AG08396 (cell line): ENCODE measurements at regions not wholly inside any gene's neighbourhood (a gene's known extent, or its start where the extent isn't known, plus 50 kb on each side); places are given as distances from the start of the nearest gene placed in this dataset.

Experiments used
- DNase-seq: peaks from one replicate; pipeline ENCODE4 v3.0.0; 2012; ENCODE audit warnings: low spot score, mixed read lengths

DNA sequence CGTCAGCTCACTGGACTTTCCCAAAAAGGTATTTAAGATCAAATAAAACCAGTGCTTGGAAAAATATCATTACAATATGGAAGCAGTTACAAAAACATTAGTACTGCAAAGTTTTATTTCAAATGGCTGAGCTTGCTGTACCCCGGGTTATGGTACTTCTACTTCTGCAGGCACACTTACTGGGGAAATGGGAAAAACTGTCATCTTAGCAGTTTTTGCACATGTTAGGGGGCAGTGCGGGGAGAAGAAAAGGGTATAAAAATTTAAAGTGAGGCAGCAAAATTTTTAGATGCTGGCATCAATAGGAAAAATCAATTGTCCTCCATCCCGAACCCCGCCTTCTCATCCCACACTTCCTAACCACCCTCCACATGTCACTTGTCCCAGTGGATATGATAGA is 133.4 kb downstream of the ATG4C start:
- no peak for DNase-seq

DNA sequence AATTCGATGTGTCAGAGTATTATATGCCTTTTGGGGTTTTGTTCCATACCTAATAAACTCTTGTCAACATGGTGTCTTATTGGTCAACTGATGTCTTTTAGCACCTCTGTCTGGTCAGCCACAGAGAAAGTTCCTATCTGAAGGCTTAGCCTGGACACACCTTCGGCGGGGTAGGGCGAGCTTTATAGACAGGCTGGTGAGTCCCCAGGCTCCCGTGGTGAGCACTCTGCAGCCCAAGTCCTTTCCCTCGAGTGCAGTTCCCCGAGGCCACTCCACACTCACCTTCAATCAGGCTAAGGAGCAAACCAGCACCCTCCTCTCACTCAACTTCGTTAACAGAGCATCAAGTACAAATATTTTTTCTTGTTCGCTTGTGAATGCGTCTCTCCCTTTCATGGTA is 133.9 kb downstream of the ATG4C start:
- DNase-seq = no peak

DNA sequence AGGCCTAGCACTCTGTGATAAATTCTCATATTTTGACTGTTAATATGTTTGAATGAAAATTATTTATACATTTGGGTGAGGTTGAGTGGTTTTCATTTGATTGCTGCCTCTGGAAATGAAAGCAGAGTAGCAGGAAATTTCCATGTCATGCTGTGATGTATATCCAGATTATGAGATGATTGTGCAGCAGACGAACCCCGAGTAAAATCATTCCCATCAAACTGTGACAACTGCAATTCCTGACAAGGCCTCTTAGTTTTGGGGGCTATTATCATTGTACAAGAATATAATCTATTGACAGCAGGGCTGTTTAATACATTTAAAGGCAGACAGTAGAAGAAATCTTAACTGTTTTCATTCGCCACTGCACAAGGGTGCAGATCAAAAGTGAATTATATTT is 134.8 kb downstream of the ATG4C start:
- DNase-seq = no peak

DNA sequence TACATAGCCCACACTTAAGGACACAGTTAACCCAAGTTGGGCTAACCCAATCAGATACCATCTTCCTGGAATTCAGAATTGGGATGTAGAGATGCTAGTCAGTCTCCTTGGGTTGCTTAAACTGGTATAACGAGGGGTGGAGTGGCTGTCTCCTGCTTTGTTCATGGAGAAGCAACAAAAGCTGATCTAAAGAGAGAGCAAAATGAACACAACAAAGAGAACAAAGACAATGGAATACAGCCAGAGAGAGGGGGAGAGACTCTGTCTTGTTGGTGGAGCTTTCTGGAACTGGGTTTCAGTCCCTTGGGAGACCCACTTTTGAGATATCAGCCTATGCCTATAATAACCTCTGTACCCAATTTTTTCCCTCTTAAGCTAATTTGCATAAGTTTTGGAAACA is 138.1 kb downstream of the ATG4C start:
- no peak for DNase-seq

DNA sequence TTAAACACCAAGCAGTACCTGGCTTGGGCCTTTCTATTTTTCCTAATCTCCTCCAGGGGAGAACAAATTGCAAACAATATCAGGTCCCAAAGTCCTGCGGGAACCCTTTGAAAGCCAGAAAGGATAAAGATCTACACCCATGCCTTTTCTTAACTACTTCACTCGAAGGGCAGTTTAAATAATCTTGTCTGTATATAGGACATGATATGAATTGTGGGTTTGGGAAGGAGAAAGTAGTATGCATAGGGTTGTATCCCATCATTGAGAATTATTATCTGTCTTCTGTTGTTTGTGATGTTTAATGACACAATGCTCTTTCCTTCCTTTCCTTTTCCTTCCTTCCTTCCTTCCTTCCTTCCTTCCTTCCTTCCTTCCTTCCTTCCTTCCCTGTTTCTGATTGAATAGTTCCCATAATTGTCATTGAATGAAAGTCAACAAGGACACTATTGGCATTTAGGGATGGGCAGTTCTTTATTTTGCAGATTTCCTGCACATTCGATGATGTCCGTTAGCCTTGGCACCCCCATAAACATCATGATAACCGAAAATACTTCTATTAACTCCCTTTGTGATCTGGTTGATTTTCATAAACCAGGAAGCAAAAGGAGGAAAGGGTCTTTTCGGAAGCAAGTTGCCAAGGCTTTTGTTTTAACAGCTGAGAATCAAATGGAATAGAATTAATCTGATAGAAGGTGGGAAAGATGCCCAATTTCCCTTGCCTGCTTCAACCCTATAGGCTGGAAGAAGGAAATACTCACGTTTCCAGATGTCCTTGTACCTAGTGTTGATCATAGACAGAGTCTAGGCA is 141.3 kb downstream of the ATG4C start:
- no peak for DNase-seq

DNA sequence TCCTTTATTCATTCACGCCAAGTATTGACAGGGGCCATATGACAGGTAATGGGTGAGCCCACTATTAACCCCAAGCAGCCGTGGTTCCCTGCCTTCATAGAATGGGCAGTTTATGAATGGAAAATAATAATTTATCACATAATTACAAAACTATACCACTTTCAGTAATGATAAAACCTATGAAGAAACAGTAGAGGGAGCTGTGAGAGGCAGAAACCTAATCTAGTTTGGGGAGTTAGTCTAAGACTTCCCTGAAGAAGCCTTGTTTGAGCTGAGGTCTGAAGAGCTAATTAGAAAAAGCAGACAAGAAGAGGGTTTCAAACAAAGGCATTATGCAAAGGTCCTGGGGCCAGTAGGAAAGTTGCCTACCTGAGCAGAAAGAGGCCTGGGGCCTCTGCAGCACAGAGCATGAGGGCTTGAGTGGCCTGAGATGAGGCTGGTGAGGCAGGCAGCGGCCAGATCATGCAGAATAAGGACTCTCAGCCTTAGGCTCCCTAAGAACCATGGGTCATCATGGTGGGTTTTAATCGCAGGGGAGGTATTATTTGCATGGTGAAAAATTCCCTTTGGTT is 142.8 kb downstream of the ATG4C start:
- DNase-seq = no peak

DNA sequence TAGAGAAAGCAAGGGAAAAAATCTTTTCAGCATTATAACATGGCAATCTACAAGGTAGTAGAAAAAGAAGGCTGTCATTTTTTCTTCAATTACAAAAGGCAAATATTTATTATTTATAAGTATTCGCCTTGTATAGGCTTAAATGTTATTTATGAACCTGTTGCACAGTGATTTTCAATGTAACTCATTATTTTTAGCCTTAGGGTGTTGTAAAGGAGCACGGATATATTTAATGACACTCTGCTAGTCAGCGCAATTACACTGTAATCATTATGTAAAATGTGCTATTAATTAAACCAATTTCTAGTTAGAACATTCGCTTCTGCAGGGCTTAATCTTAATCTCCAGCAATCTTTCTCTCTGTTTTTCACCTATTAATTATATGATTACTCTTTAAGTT is 145.0 kb downstream of the ATG4C start:
- no peak for DNase-seq

DNA sequence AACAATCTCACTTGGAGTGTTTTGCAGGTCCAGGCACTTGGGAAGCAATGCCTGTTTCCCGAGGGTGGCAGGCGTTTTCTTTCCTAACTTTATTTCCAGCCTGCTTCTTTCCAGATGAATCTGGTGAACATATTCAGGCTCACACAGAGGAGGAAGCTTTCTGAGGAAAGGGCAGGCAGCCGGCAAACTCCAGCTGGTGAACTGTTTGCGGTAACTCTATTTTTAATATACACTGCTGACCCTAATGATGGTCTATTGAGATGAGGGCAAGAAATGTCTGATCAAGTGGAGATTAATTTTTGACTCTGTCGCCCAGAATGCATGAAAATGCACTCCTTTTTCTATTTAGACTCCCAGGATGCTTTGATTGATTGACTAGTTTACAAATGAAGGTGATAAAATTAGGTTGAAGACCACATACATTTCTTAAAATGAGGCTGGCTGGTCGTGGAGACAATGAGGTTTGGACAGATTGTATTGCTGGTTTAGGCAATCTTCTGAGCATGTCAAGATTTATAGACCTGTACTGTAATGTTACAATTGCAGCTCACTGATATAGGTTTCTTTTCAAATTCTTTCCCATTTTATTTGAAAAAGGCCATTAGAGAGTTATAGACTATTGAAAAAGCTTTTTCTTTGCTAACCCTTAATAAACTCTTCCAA is 153.8 kb downstream of the ATG4C start:
- no peak for DNase-seq

DNA sequence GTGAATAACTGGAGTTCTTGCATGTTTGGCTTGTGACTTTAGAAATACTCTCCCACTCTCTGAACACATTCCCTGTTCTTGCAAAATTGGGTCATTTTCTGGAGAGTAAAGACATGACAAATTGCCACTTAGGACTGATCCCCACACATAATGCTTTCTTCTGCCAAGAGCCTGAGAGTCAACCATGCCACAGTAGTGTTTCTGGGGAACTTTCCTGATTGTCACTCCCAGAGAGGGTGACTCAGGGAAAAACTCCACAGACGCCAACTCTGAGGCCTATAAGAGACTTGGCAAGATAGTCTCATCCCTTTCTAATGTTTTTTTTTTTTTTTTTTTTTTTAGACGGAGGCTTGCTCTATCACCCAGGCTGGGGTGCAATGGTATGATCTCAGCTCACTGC is 157.8 kb downstream of the ATG4C start:
- DNase-seq = no peak

DNA sequence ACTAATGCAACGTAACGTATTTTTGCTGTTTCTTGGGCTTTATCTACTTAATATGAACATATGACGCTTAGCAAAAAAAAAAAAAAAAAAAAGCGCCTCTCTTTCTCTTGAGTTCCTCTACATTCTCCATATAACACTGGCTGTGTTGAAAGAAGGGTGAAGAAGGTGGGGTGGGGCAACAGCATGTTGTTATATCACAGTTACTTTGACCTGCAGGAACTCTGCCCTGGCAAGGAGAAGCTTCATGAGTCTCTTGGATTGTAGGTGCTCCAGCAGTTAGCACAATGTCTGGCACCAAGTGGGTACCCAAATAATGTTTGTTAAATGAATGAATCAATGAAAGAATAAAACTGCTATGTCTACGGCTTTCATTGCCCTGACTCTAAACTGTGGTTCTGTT is 162.6 kb downstream of the ATG4C start:
- DNase-seq = no peak

DNA sequence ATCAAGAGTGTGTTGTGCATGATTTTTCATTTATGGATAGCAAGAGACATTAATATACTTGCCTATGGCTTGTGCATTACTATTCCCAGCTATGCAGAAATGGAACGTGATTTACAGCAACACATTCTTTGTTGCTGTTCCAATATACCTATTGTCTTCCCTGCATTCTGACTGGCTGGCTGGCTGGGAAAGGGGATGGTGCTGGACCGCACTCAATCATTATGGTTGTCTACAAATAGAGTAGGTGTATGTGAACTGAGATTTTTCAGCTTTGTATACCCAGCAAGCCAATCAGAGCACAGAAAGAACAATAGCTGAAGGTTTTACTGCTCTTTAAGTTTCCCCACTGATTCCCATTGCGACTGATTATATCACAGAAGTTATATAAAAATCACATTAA is 167.5 kb downstream of the ATG4C start:
- no peak for DNase-seq

DNA sequence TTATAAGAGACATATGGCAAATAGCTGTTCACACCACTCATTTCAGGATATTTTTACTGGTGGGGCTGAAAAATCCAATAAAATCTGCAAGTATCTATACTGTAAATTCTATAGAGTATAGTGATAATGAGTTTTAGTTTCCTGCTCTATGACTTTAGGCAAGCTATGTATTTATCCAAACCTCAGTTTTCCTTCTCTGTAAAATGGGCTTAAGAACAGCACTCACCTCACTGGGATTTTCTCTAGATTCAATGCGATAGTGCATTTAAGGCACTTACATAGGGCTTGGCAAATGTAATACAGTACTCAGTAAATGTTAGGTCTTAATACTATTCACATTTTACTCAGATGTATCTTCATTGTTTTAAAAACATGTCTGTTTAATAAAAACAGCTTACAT is 168.7 kb downstream of the ATG4C start:
- DNase-seq = no peak

DNA sequence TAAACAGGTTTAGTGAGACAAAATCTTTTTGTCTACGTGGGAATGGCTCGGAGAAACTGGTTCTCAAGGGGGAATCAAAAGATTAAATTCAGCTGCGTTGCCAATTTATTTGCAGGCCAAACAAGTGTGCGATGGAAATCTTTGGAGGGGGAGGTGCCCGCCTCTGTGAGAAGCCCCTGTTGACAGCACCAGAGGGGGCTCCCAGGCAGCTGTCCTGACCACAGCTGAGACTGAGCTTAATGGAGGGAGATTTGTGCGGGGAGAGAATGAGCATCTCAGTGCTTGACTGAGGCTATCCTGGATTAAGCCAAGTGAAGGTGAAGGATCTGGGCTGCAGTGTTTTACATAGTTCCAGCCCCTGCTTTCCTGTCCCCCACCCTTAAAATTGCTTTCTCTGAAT is 169.7 kb downstream of the ATG4C start:
- no peak for DNase-seq

DNA sequence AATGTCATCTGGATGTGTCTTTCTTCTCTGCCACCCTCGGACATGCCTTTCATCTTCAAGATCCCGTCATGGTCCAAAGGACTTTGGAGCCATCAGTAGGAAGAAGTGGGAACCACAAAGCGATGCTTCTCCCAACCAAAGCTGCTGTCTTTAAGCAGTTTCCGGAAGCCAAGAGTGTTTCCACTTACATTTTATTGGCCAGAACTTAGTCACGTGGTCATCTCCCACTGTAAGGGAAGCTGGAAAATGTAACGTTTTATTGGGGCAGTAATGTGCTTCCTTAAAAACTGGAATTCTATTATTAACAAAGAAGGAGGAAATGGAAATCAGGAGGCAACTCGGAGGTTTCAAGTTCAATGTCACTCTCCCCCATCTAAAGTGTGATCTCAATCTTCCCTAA is 170.8 kb downstream of the ATG4C start:
- DNase-seq = no peak

DNA sequence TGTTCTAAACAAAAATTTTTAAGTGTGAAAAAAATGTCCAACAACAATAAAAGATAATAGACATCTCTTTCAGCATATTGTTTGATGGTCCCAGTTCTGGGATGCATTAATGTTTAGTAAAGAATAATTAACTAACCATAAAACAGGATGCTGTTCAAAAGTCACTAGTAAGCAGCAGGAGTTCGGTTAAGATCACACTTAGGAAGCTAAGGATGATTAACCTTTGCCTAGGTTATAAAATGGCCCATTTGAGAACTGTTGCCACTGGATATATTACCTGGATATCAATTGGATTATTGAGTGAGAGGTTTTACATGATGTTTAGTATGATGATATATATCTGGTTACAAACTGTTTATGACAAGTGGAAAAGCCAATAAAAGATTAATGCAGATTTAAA is 171.7 kb downstream of the ATG4C start:
- DNase-seq = no peak

DNA sequence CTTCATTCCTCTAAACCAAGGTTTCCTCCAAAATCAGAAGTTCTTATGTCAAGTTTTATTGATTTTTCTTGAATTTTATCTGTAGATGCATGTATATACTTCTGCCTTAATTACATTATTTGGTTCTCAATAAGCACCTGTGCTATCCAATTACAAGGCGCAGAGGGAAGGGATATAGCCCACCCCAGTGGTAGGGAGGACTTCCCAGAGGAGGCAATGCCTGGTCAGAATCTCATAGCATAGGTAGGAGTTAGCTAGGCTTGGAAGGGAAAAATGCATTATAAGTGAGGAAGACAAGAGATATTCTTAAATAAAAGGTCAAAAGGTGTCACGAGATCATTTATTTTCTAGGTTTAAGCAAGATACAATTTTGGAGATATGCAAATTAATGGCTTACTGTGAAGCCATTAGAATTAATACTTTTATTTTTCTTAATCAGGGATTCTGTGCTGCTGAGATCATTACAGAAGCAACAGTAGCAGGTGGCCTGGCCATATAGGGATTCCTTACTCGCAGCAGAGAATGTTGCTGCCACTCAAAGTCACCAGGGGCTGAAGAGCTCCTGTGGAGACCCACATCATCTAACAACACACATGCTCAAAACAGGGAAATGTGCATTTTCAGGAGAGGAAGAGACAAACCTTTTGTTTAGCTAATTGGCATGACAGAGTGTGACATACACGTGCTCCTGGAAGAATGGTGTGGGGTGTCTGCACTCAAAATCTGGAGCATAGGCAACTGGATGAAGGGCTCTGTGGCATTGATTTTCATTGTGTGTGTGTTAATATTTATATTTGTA is 178.3 kb downstream of the ATG4C start:
- no peak for DNase-seq

DNA sequence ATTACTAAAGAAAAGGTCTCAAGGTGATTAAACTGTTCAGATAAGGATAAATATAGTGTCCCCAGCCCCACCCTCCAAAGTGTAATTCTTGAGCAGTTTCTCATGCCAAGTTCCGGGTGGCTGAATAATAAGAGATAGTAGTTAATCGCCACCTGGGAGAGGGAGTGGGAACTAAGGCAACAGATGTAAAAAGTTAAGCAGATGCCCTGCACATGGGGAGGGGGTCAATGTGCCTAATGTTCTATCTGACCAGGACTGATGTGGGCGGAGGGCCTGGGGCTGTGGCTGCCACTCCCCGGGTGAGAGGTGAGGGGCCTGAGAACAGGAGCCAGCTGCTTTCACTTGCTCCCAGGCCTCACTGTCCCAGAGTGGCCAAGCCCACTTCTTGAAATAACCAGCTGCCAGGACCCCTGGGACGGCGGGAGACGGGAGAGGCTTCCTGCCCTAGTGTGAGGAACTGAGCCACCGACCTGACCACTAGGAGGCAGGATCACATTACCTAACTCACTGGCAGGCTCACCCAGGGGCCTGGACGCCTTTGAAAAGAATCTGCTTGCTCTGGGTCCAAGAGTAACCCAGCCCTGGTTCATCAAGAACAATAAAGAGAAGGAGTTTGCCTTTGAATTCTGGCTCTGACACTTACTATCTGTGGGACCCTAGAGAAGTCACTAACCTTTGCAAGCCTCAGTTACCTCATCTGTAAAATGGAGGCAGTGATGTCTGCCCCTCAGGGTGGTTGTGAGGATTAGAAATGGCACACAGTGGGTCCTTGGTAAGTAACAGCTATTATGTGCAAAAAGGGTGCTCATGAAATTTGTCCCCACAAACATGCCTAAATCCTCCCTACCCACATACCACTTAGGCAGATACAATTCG is 179.2 kb downstream of the ATG4C start:
- peak; percentile 43 for DNase-seq

DNA sequence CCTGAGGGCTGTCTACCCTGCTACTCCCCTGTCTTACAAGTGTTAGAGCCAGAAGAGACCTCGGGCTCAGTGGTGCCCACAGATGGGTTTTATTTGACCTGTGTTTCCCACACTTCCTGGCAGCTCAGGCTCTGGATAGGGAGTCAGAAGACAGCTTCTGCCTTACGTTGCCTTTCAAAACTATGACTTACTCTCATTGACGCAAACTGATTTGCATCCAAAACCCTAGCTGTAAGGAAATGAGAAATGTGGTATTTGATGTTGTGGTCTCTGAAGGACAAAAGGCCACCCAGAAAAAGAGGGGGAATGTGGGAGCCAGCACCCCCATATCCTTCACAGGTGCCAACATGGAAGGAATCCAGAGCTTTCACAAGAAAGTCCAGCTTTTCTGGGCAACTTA is 180.2 kb downstream of the ATG4C start:
- DNase-seq = no peak

DNA sequence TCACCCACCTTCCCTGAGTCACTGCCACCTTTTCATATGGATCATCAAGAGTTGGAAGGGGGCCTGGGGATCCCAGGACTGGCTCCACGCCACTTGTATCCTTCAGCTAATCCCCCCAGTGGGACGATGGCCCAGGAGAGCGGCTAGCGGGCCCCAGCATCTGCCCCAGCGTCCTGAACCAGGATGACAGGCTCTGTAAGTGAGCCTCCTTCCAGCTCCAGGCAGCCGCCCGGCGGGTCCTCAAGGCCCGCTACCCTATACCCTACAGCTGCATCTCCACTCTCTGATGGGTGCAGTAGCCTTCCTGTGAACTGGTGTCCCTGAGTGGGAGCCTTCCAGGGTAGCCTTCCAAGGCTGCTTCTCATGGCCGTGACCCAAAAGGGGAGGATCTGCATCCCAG is 183.1 kb downstream of the ATG4C start:
- no peak for DNase-seq

DNA sequence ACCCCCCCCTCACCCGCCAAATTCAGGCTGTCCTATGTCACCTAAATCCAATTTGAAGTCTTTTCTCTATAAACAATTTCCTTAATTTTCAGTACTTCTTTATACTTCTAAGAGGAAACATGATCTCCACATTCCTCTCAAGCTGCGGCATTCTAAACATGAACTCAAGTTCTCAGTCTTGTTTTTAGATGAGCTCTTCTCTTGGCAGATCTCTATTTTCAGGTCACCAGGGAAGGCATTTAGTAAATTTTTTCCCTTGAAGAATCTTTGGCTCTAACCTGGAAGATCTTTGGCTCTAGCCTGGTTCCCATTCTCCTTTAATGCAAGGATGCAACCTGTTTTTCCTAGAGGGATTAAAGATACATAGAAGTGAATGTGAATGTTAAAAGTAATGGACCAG is 193.4 kb downstream of the ATG4C start:
- DNase-seq = no peak

DNA sequence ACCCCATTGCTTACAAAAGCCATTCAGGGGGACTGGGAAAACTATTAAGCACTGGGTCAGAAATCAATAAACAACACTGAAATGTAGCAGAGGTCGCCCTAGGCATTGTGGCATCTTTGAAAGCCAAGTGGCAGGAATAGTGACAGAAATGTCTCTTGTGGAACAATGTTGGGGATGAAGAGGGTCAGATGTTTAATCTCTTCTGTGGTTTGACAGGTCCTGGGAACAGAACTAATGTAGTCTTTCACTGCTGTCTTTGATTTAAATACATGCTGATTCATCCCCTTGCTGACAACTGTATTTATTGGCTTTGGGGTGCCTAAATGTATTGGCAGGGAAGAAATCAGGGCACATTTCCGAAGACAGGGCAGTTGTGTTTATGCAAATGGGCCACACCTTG is 194.8 kb downstream of the ATG4C start:
- DNase-seq = no peak

DNA sequence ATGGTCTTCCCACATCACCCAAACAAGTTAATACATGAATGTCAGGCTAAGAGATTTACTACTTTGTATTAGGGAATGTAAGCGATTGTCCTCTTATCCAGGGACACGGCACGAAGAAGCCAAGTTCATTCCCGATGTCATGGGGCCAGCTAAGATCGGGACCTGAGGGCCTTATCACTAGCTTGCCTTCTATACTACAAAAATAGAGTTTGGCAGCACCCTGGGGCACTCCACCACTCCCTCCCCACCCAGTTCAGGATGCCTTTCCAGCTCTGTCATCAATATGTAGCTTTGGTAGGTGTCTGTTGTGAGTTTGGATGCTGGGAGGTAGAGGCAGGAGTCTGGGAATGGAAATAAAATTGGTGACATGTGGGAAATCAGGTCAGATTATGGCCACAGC is 197.5 kb downstream of the ATG4C start:
- no peak for DNase-seq
